HEK293T (cell line): ENCODE measurements at regions not wholly inside any gene's neighbourhood (a gene's known extent, or its start where the extent isn't known, plus 50 kb on each side); places are given as distances from the start of the nearest gene placed in this dataset.
"Not testable (repeated sequence)": the region's sequence is repeated elsewhere in the genome, so short reads cannot be mapped to it uniquely, and the experiment has no call there.

Experiments used
- ARNT ChIP-seq: fragments of 450-650 bp; IDR thresholded peaks from 2 replicates; pipeline ENCODE4 v1.6.1; 2017; ENCODE audit warnings: mild to moderate bottlenecking
- BHLHE40 ChIP-seq: fragments of 450-650 bp; IDR thresholded peaks from 2 replicates; pipeline ENCODE4 v1.6.1; 2016; ENCODE audit warnings: mild to moderate bottlenecking, moderate library complexity, borderline replicate concordance
- ELF4 ChIP-seq: fragments of 450-650 bp; IDR thresholded peaks from 2 replicates; pipeline ENCODE4 v1.6.1; 2017; ENCODE audit warnings: antibody characterized with exemption
- FOXA1 ChIP-seq: fragments of 450-650 bp; IDR thresholded peaks from 2 replicates; pipeline ENCODE4 v1.6.1; 2016; ENCODE audit warnings: mild to moderate bottlenecking
- FOXK2 ChIP-seq: fragments of 450-650 bp; IDR thresholded peaks from 2 replicates; pipeline ENCODE4 v1.6.1; 2016; ENCODE audit warnings: mild to moderate bottlenecking
- FOXM1 ChIP-seq: fragments of 450-650 bp; IDR thresholded peaks from 2 replicates; pipeline ENCODE4 v1.6.1; 2017; ENCODE audit warnings: mild to moderate bottlenecking, borderline replicate concordance
- HDGF ChIP-seq: fragments of 450-650 bp; IDR thresholded peaks from 2 replicates; pipeline ENCODE4 v1.6.1; 2017; ENCODE audit warnings: antibody characterized with exemption, borderline replicate concordance
- LEF1 ChIP-seq: fragments of 450-650 bp; IDR thresholded peaks from 2 replicates; pipeline ENCODE4 v1.6.1; 2017; ENCODE audit warnings: mild to moderate bottlenecking, borderline replicate concordance
- NFRKB ChIP-seq: fragments of 450-650 bp; IDR thresholded peaks from 2 replicates; pipeline ENCODE4 v1.6.1; 2016; ENCODE audit warnings: mild to moderate bottlenecking, moderate library complexity
- SP1 ChIP-seq: fragments of 450-650 bp; IDR thresholded peaks from 2 replicates; pipeline ENCODE4 v1.6.1; 2017
- SUZ12 ChIP-seq: fragments of 450-650 bp; IDR thresholded peaks from 2 replicates; pipeline ENCODE4 v1.6.1; 2016; ENCODE audit warnings: mild to moderate bottlenecking
- TARDBP ChIP-seq: fragments of 450-650 bp; IDR thresholded peaks from 2 replicates; pipeline ENCODE4 v1.6.1; 2016
- ZNF384 ChIP-seq: fragments of 450-650 bp; IDR thresholded peaks from 2 replicates; pipeline ENCODE4 v1.6.1; 2016
- TF ChIP-seq, protein P1 (sequence below): fragments of 450-650 bp; IDR thresholded peaks from 2 replicates; pipeline ENCODE4 v1.6.1; 2016

DNA sequence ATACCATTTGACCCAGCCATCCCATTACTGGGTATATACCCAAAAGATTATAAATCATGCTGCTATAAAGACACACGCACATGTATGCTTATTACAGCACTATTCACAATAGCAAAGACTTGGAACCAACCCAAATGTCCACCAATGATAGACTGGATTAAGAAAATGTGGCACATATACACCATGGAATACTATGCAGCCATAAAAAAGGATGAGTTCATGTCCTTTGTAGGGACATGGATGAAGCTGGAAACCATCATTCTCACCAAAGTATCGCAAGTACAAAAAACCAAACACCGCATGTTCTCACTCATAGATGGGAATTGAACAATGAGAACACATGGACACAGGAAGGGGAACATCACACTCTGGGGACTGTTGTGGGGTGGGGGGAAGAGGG lies 81.7 kb upstream of the GPC3 start:
- TF ChIP-seq SP1, SUZ12, FOXM1, ARNT, ELF4, HDGF, NFRKB, BHLHE40, FOXA1, ZNF384, FOXK2, LEF1, TARDBP: not testable (repeated sequence)
- TF ChIP-seq, protein P1, sequence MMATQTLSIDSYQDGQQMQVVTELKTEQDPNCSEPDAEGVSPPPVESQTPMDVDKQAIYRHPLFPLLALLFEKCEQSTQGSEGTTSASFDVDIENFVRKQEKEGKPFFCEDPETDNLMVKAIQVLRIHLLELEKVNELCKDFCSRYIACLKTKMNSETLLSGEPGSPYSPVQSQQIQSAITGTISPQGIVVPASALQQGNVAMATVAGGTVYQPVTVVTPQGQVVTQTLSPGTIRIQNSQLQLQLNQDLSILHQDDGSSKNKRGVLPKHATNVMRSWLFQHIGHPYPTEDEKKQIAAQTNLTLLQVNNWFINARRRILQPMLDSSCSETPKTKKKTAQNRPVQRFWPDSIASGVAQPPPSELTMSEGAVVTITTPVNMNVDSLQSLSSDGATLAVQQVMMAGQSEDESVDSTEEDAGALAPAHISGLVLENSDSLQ, result not testable (repeated sequence)
